GM10248 (cell line): ENCODE measurements at regions not wholly inside any gene's neighbourhood (a gene's known extent, or its start where the extent isn't known, plus 50 kb on each side); places are given as distances from the start of the nearest gene placed in this dataset.

Experiments
- CTCF ChIA-PET: fragments of 300-600 bp; sonication (Branson Sonifier 250); formaldehyde crosslinking; extraction: SDS; loops from one replicate; lab custom pipeline; 2021; ENCODE audit warnings: antibody characterized with exemption; lab: Yijun Ruan, JAX
- POLR2A ChIA-PET: fragments of 350-650 bp; sonication (Branson Sonifier 250); formaldehyde crosslinking; extraction: SDS; loops from one replicate; lab custom pipeline; 2020; ENCODE audit warnings: antibody characterized with exemption; lab: Yijun Ruan, JAX
- DNase-seq: peaks from one replicate; pipeline ENCODE4 v3.0.0; 2012; ENCODE audit errors: extremely low spot score
- TF ChIP-seq, protein P1 (sequence below): IDR thresholded peaks from 2 replicates; pipeline ENCODE4 v1.5.1; 2012; ENCODE audit warnings: mild to moderate bottlenecking, low read depth; ENCODE audit errors: extremely low read depth, missing control alignments, control extremely low read depth

DNA sequence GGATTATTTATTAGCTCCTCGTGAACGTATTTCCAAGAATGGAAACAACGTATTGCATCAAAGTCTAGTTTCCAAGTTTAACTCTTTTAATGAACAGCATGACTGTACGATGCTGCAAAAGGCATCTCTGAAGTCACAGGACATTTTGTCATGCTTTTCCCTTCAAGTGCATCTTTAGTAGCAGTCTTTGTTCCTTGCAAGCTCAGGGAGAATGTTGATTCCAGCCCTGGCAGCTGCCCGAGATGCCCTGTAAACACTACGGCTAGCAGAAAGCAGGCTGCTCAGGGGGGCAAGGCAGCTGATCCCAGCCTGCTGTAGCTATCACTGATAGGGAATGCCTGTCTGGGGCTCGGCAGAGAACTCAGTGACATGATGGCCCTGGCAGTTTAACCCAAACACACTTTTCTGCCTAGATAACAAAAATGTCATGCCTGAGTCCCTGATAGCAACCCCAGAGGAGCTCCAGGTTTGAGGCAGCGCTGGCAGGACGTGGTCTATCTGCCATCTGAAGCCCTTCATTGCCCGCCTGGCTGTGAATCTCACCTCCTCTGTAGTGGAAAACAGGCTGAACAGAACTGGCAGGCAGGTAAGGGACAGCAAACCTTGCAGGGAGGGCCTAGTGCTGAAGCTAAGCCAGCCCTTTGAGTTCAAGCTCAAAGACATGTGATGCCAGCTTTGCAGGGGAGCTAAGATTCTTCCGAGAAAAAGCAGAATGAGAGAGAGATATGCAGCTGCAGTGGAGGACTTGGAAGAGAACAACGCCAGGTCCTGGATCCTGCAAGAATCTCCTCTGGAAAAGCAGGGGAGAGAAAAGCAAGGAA, 264.6 kb downstream of the SNX10 start:
- POLR2A ChIA-PET, result no interaction called here
- TF ChIP-seq, protein P1, sequence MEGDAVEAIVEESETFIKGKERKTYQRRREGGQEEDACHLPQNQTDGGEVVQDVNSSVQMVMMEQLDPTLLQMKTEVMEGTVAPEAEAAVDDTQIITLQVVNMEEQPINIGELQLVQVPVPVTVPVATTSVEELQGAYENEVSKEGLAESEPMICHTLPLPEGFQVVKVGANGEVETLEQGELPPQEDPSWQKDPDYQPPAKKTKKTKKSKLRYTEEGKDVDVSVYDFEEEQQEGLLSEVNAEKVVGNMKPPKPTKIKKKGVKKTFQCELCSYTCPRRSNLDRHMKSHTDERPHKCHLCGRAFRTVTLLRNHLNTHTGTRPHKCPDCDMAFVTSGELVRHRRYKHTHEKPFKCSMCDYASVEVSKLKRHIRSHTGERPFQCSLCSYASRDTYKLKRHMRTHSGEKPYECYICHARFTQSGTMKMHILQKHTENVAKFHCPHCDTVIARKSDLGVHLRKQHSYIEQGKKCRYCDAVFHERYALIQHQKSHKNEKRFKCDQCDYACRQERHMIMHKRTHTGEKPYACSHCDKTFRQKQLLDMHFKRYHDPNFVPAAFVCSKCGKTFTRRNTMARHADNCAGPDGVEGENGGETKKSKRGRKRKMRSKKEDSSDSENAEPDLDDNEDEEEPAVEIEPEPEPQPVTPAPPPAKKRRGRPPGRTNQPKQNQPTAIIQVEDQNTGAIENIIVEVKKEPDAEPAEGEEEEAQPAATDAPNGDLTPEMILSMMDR, result no peak
- DNase-seq, result no peak
- CTCF ChIA-PET, result interaction anchor here (0.8 to 1.5 kb wide), 4 partner anchors 9 to 186 kb away, joined by 3 read pairs; no protein-coding TSS in a partner anchor

DNA sequence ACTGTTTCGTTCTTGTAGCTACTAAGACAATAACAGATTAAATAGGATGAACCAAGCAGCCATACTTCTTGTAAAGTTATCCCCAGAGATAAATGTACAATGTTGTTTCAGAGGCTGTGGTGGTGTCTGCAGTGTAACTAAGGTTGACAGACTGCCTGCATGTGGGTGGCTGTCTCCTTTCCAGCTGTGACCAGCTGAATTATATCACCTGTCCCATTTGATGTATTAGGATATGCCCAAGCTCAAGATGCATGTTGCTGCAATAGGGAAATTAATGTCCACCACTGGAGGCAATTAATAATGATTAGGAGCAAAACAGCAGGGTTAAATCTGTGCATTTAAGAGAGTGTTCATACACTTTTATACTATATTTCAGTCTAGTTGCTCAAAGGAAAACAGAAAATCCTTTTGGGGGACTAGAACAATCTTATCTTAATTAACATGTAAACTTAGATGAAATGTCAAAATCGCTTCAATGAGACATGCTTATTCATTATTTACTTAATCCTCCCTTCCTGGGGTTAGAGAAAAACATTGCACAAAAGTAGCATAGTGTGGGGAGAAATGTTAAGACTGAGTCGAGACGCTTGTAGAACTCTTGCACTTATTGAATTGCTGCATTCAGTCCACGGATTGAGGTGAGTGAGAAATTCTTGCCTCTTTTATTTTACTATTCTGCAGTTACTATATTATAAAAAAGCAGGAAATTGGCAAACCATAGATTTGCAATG, 269.0 kb downstream of the SNX10 start:
- POLR2A ChIA-PET, result no interaction called here
- CTCF ChIA-PET, result interaction anchor here (0.7 to 2.1 kb wide), 3 partner anchors 10 to 76 kb away, joined by 3 to 9 read pairs (median 3); no protein-coding TSS in a partner anchor
- TF ChIP-seq, protein P1, result no peak
- DNase-seq, result no peak

DNA sequence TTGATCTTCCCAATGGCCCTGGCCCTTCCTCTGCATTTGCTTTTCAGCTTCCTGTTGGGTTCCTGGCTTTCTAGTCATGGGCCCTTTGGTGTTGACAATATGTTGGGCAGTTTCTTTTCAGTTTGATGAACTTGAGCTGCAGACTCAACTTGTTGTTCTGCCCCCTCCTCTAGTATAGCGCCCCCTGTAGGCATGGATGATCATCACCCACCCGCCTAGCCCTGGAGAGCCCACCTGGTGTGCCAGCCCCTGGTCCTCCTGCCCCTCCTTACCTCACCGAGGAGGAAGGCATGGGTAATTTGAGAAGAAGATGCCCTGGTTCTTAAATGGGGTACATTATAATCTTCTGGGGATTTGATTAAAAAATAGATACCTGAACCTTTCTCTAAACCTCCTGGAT, 271.2 kb downstream of the SNX10 start:
- ChIA-PET CTCF (interaction anchor here (0.6 to 1.3 kb wide), 3 partner anchors 13 to 193 kb away, joined by 3 read pairs; no protein-coding TSS in a partner anchor), POLR2A (no interaction called here)
- TF ChIP-seq, protein P1, result no peak
- no peak for DNase-seq

DNA sequence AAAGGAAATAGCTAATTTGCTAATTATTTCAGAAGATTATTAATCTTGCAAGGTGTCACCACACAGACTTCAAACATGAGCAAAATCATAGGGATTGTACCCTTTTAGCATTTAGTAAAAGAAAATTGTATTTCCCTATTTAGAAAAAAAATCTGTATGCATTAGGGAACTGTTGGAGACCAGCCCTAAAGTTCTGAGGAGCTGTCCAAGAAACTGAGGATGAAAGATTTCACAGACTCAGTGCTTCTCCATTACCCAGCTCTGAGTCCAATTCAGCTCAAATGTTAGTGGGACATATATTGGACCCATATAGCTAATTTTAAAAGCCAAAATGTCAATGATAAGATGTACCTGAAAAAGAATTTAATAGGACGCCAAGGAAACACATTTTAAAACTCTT, 271.7 kb downstream of the SNX10 start:
- TF ChIP-seq, protein P1, result no peak
- CTCF ChIA-PET, result interaction anchor here (1.2 kb wide), 1 partner anchor 25 kb away, joined by 3 read pairs; no protein-coding TSS in a partner anchor
- POLR2A ChIA-PET, result no interaction called here

DNA sequence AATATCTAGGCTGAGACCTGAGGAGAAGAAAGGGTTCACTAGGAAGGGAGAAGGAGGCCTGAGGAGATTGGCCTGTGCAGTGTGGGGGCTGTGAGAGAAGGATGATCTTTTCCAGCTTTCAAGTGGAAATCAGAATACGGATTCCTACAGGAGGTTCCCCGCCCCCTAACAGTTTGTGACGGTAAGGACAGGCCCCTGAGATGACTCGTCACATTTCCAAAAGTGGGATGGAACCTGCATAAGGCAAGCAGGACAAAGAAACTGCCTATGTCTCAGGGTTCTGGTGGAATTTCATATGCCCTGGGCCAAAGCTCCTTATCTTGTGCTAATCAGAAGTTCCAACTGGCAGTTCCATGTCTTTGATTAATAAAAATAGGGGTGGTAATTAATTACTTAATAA, 275.6 kb downstream of the SNX10 start:
- TF ChIP-seq, protein P1, result no peak
- ChIA-PET POLR2A (no interaction called here), CTCF (no interaction called here)
- no peak for DNase-seq

More for the DNA sequence above, 271.7 kb downstream of the SNX10 start:
- DNase-seq, result no peak

DNA sequence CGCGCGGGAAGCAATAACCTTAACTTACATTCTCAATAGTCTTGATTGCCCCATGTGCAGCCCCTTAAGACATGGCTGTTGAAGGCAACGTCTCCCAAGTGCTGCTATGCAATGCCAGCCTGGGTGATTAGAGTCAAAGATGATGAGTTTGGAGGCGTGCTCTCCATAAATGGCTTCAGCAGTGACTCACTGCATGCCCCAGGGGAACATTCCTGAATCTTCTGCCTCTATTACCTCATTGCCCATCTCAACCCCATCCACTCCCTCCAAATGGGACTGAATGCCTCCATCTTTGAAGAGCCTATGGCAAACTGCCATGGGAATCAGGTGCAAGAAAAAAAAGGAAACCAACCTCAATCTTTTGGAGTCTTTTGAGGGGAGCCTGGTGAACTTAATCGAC, 282.8 kb downstream of the SNX10 start:
- TF ChIP-seq, protein P1, result no peak
- ChIA-PET CTCF (no interaction called here), POLR2A (no interaction called here)
- DNase-seq, result no peak
